Hepatocyte (in vitro differentiated cells): ENCODE measurements at regions not wholly inside any gene's neighbourhood (a gene's known extent, or its start where the extent isn't known, plus 50 kb on each side); places are given as distances from the start of the nearest gene placed in this dataset.

Experiments
- DNase-seq: peaks from one replicate; pipeline ENCODE4 v3.0.0-alpha.2; 2016; ENCODE audit warnings: low spot score
- H2AFZ ChIP-seq: fragments of 200-600 bp; sonication (generic); 2 replicates; pipeline ENCODE4 v1.6.0; 2016; ENCODE audit warnings: antibody characterized with exemption, mild to moderate bottlenecking
- H3K27ac ChIP-seq: fragments of 200-600 bp; sonication (generic); 2 replicates; pipeline ENCODE4 v1.5.1; 2016; ENCODE audit warnings: mild to moderate bottlenecking
- H3K27me3 ChIP-seq: fragments of 200-600 bp; sonication (generic); 2 replicates; pipeline ENCODE4 v1.6.1; 2016
- H3K36me3 ChIP-seq: fragments of 200-600 bp; sonication (generic); replicated peaks from 2 replicates; pipeline ENCODE4 v1.5.1; 2016; ENCODE audit warnings: low read depth; ENCODE audit not compliant: insufficient read depth
- H3K4me1 ChIP-seq: fragments of 200-600 bp; sonication (generic); 2 replicates; pipeline ENCODE4 v1.5.1; 2016; ENCODE audit warnings: mild to moderate bottlenecking, moderate library complexity; ENCODE audit not compliant: insufficient read depth
- H3K4me2 ChIP-seq: fragments of 200-600 bp; sonication (generic); 2 replicates; pipeline ENCODE4 v1.6.0; 2016
- H3K4me3 ChIP-seq: fragments of 200-600 bp; sonication (generic); 2 replicates; pipeline ENCODE4 v1.5.1; 2016; ENCODE audit warnings: mild to moderate bottlenecking
- H3K79me2 ChIP-seq: fragments of 200-600 bp; sonication (generic); 2 replicates; pipeline ENCODE4 v1.6.0; 2017; ENCODE audit warnings: mild to moderate bottlenecking
- H3K9me2 ChIP-seq: fragments of 200-600 bp; sonication (generic); replicated peaks from 2 replicates; pipeline ENCODE4 v1.6.0; 2017; ENCODE audit warnings: mild to moderate bottlenecking; ENCODE audit not compliant: insufficient read depth
- H3K9me3 ChIP-seq: fragments of 200-600 bp; sonication (generic); 2 replicates; pipeline ENCODE4 v1.5.1; 2016; ENCODE audit warnings: low read depth, mild to moderate bottlenecking
- H4K20me1 ChIP-seq: fragments of 200-600 bp; sonication (generic); 2 replicates; pipeline ENCODE4 v1.6.0; 2016; ENCODE audit warnings: mild to moderate bottlenecking; ENCODE audit not compliant: insufficient read depth, poor library complexity, severe bottlenecking
- EZH2 ChIP-seq: fragments of 200-600 bp; sonication (generic); IDR thresholded peaks from 2 replicates; pipeline ENCODE4 v1.6.1; 2016; ENCODE audit warnings: antibody characterized with exemption, mild to moderate bottlenecking, borderline replicate concordance
- EZH2phosphoT487 ChIP-seq: fragments of 200-600 bp; sonication (generic); IDR thresholded peaks from one replicate; pipeline ENCODE4 v1.6.1; 2018; ENCODE audit warnings: antibody characterized with exemption, mild to moderate bottlenecking, low read depth, moderate library complexity; ENCODE audit not compliant: unreplicated experiment, severe bottlenecking
- WGBS: methylation state at CpG from one replicate; pipeline ENCODE4 v1.1.6; 2016; ENCODE audit warnings: low lambda C conversion rate; ENCODE audit errors: missing lambda C conversion rate; 5-methylcytosine and 5-hydroxymethylcytosine counted together
- TF ChIP-seq, protein P1 (sequence below): fragments of 200-600 bp; sonication (generic); IDR thresholded peaks from 2 replicates; pipeline ENCODE4 v1.5.1; 2016; ENCODE audit warnings: antibody characterized with exemption, mild to moderate bottlenecking; ENCODE audit not compliant: poor library complexity

- TF ChIP-seq, protein P1, sequence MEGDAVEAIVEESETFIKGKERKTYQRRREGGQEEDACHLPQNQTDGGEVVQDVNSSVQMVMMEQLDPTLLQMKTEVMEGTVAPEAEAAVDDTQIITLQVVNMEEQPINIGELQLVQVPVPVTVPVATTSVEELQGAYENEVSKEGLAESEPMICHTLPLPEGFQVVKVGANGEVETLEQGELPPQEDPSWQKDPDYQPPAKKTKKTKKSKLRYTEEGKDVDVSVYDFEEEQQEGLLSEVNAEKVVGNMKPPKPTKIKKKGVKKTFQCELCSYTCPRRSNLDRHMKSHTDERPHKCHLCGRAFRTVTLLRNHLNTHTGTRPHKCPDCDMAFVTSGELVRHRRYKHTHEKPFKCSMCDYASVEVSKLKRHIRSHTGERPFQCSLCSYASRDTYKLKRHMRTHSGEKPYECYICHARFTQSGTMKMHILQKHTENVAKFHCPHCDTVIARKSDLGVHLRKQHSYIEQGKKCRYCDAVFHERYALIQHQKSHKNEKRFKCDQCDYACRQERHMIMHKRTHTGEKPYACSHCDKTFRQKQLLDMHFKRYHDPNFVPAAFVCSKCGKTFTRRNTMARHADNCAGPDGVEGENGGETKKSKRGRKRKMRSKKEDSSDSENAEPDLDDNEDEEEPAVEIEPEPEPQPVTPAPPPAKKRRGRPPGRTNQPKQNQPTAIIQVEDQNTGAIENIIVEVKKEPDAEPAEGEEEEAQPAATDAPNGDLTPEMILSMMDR: no peak
- TF ChIP-seq EZH2 (no peak), EZH2phosphoT487 (no peak)
- H2AFZ ChIP-seq: no peak overlapping the region
- H4K20me1 ChIP-seq: no peaks in the 10 kb centered on the region
- H3K4me1 ChIP-seq: no peaks in the 10 kb centered on the region
- no peaks in the 10 kb centered on the region for H3K9me3 ChIP-seq
- H3K79me2 ChIP-seq: no peaks in the 10 kb centered on the region
- no peaks in the 10 kb centered on the region for H3K36me3 ChIP-seq
- no peaks in the 10 kb centered on the region for H3K9me2 ChIP-seq
- no peaks in the 10 kb centered on the region for H3K27me3 ChIP-seq
- H3K4me3 ChIP-seq: no peak overlapping the region
- 93% methylated on average over 3 of the region's 3 CpGs for WGBS
- H3K4me2 ChIP-seq: no peak overlapping the region
- peak; percentile 15 for DNase-seq
- H3K27ac ChIP-seq: no peak overlapping the region
These were observed 81.4 kb upstream of the ARID2 start for GRCh38 chr12:45648070-45648469.

GRCh38 chr12:45651029-45651428 is 78.5 kb upstream of the ARID2 start:
- TF ChIP-seq EZH2 (no peak), EZH2phosphoT487 (no peak)
- TF ChIP-seq, protein P1: no peak
- H3K36me3 ChIP-seq: no peaks in the 10 kb centered on the region
- no peak overlapping the region for H2AFZ ChIP-seq
- no peak for DNase-seq
- no peaks in the 10 kb centered on the region for H3K9me2 ChIP-seq
- no peaks in the 10 kb centered on the region for H3K9me3 ChIP-seq
- no peak overlapping the region for H3K4me2 ChIP-seq
- H4K20me1 ChIP-seq: no peaks in the 10 kb centered on the region
- no peak overlapping the region for H3K27ac ChIP-seq
- no peaks in the 10 kb centered on the region for H3K79me2 ChIP-seq
- H3K27me3 ChIP-seq: no peaks in the 10 kb centered on the region
- H3K4me3 ChIP-seq: no peak overlapping the region
- WGBS: 93% methylated on average over 1 of the region's 1 CpG
- H3K4me1 ChIP-seq: no peaks in the 10 kb centered on the region

DNA sequence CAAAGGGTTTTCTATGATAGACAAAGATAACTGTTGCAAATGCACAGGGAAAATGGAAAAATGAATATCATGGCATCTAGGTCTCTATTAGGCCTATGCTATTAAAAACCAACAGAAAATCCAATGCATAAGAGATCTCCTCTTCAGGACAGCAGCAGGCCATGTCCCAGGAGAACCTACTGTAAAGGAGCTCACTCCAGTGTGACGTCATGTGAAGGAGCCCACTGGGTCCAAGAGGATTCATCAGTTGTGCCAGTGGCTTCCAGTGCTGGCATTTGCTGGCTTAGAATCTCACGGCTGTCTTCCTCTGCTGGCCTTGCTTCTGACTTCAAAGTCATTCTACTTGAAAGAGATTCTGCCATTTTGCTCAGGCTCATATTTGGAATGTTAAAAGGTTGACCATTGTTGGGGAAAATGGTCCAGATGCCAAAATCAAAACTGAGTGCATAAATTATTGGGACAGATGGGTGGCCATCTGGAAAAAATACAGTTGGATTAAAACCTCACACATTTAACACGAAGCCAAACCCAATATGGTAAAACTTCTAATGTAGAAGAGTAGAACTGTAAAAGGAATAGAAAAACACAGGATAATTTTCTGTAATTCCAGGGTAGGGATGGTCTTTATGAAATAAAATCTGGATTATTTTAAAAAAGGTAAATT is 75.4 kb upstream of the ARID2 start:
- Histone ChIP-seq H3K27me3 (no peaks in the 10 kb centered on the region), H3K4me2 (no peak overlapping the region), H3K27ac (no peak overlapping the region), H3K9me3 (no peaks in the 10 kb centered on the region), H2AFZ (no peak overlapping the region), H4K20me1 (no peaks in the 10 kb centered on the region), H3K36me3 (no peaks in the 10 kb centered on the region), H3K4me3 (no peak overlapping the region), H3K9me2 (no peaks in the 10 kb centered on the region), H3K4me1 (no peaks in the 10 kb centered on the region), H3K79me2 (no peaks in the 10 kb centered on the region)
- DNase-seq: no peak
- WGBS: 84% methylated on average over 3 of the region's 3 CpGs
- TF ChIP-seq, protein P1: no peak
- no peak for TF ChIP-seq EZH2phosphoT487
- TF ChIP-seq EZH2: no peak

GRCh38 chr12:45655186-45655585 is 74.3 kb upstream of the ARID2 start:
- Histone ChIP-seq H3K36me3 (no peaks in the 10 kb centered on the region), H3K27ac (no peak overlapping the region), H3K27me3 (no peaks in the 10 kb centered on the region), H3K4me3 (no peak overlapping the region), H3K9me2 (no peaks in the 10 kb centered on the region), H4K20me1 (no peaks in the 10 kb centered on the region), H3K79me2 (no peaks in the 10 kb centered on the region), H3K4me2 (no peak overlapping the region), H2AFZ (no peak overlapping the region), H3K4me1 (no peaks in the 10 kb centered on the region), H3K9me3 (no peaks in the 10 kb centered on the region)
- 67% methylated on average over 5 of the region's 5 CpGs for WGBS
- TF ChIP-seq, protein P1: no peak
- TF ChIP-seq EZH2phosphoT487 (no peak), EZH2 (no peak)
- peak; percentile 32 for DNase-seq
